Retinal pigment epithelial cell (primary cell): ENCODE measurements at regions not wholly inside any gene's neighbourhood (a gene's known extent, or its start where the extent isn't known, plus 50 kb on each side); places are given as distances from the start of the nearest gene placed in this dataset.

Experiments
- DNase-seq: peaks from one replicate; pipeline ENCODE4 v3.0.0-alpha.2; 2010; ENCODE audit warnings: low read depth
- H3K4me3 ChIP-seq: 2 replicates; pipeline ENCODE4 v1.5.1; 2011; ENCODE audit warnings: mild to moderate bottlenecking, low read length, control low read depth, moderate library complexity
- CTCF ChIP-seq: conservative IDR thresholded peaks from 2 replicates; pipeline ENCODE4 v1.5.1; 2011; ENCODE audit warnings: low read depth, low read length, control low read depth, inconsistent platforms

- H3K4me3 ChIP-seq: no peak overlapping the region
- no peak for TF ChIP-seq CTCF
- DNase-seq: no peak
These were observed 160.9 kb upstream of the FZD8 start for GRCh38 chr10:35803046-35803445.

- no peak overlapping the region for H3K4me3 ChIP-seq
- no peak for DNase-seq
- TF ChIP-seq CTCF: no peak
These were observed 155.1 kb upstream of the FZD8 start for GRCh38 chr10:35797187-35797586.

- H3K4me3 ChIP-seq: no peak overlapping the region
- TF ChIP-seq CTCF: no peak
- DNase-seq: peak; percentile 32
These were observed 153.2 kb upstream of the FZD8 start for GRCh38 chr10:35795131-35795824.

GRCh38 chr10:35794703-35795102, 152.6 kb upstream of the FZD8 start:
- DNase-seq: no peak
- H3K4me3 ChIP-seq: no peak overlapping the region
- no peak for TF ChIP-seq CTCF

GRCh38 chr10:35792291-35792690, 150.2 kb upstream of the FZD8 start:
- DNase-seq: no peak
- no peak for TF ChIP-seq CTCF
- H3K4me3 ChIP-seq: no peak overlapping the region

- DNase-seq: no peak
- no peak for TF ChIP-seq CTCF
These were observed 147.9 kb upstream of the FZD8 start for GRCh38 chr10:35789996-35790395.

GRCh38 chr10:35784751-35785150, 142.7 kb upstream of the FZD8 start:
- peak; percentile 29 for DNase-seq
- no peak for TF ChIP-seq CTCF
- no peak overlapping the region for H3K4me3 ChIP-seq

More at GRCh38 chr10:35789996-35790395, 147.9 kb upstream of the FZD8 start:
- no peak overlapping the region for H3K4me3 ChIP-seq
